ENCODE measurements at regions not wholly inside any gene's neighbourhood (a gene's known extent, or its start where the extent isn't known, plus 50 kb on each side); places are given as distances from the start of the nearest gene placed in this dataset.
"Not testable (repeated sequence)": the region's sequence is repeated elsewhere in the genome, so short reads cannot be mapped to it uniquely, and the experiment has no call there.

GRCh38 chr11:87879118-87879517, 296.1 kb downstream of the RAB38 start:
- ATAC-seq, result no peak

GRCh38 chr11:87878373-87878825, 296.8 kb downstream of the RAB38 start:
- peak; percentile 70 for ATAC-seq
- DNase-seq (ENCODE audit: low spot score), result no peak

More at GRCh38 chr11:87879118-87879517, 296.1 kb downstream of the RAB38 start:
- no peak for DNase-seq (ENCODE audit: low spot score)

- no peak for ATAC-seq
- DNase-seq (ENCODE audit: low spot score), result no peak
Observed at GRCh38 chr11:87871056-87871455, 304.2 kb downstream of the RAB38 start.

- DNase-seq (ENCODE audit: low spot score) (no peak), ATAC-seq (no peak)
Observed at GRCh38 chr11:87870086-87870485, 305.2 kb downstream of the RAB38 start.

GRCh38 chr11:87866951-87867350, 308.3 kb downstream of the RAB38 start:
- no peak for ATAC-seq
- no peak for DNase-seq (ENCODE audit: low spot score)

- ATAC-seq (no peak), DNase-seq (ENCODE audit: low spot score) (no peak)
Observed at GRCh38 chr11:87861030-87861429, 314.2 kb downstream of the RAB38 start.

GRCh38 chr11:87859636-87860035, 315.6 kb downstream of the RAB38 start:
- ATAC-seq (no peak), DNase-seq (ENCODE audit: low spot score) (no peak)

GRCh38 chr11:87851827-87852226, 323.4 kb downstream of the RAB38 start:
- DNase-seq (ENCODE audit: low spot score) (no peak), ATAC-seq (no peak)

- no peak for DNase-seq (ENCODE audit: low spot score)
- no peak for ATAC-seq
Observed at GRCh38 chr11:87851234-87851633, 324.0 kb downstream of the RAB38 start.

- no peak for ATAC-seq
- no peak for DNase-seq (ENCODE audit: low spot score)
Observed at GRCh38 chr11:87849216-87849615, 326.0 kb downstream of the RAB38 start.

GRCh38 chr11:87840786-87841185, 334.5 kb downstream of the RAB38 start:
- DNase-seq (ENCODE audit: low spot score) (no peak), ATAC-seq (no peak)

GRCh38 chr11:87832211-87832610, 343.0 kb downstream of the RAB38 start:
- ATAC-seq (no peak), DNase-seq (ENCODE audit: low spot score) (no peak)

- no peak for DNase-seq (ENCODE audit: low spot score)
Observed at GRCh38 chr11:87820011-87820410, 355.2 kb downstream of the RAB38 start.

GRCh38 chr11:87819151-87819550, 356.1 kb downstream of the RAB38 start:
- DNase-seq (ENCODE audit: low spot score) (no peak), ATAC-seq (no peak)

More at GRCh38 chr11:87820011-87820410, 355.2 kb downstream of the RAB38 start:
- ATAC-seq, result no peak

GRCh38 chr11:87812571-87813365, 362.5 kb downstream of the RAB38 start:
- DNase-seq (ENCODE audit: low spot score) (no peak), ATAC-seq (no peak)

- ATAC-seq (no peak), DNase-seq (ENCODE audit: low spot score) (no peak)
Observed at GRCh38 chr11:87810486-87810885, 364.8 kb downstream of the RAB38 start.

- no peak for ATAC-seq
Observed at GRCh38 chr11:87809256-87809655, 366.0 kb downstream of the RAB38 start.

GRCh38 chr11:87804176-87804575, 371.1 kb downstream of the RAB38 start:
- no peak for DNase-seq (ENCODE audit: low spot score)
- ATAC-seq, result no peak

More at GRCh38 chr11:87809256-87809655, 366.0 kb downstream of the RAB38 start:
- DNase-seq (ENCODE audit: low spot score), result no peak

- no peak for DNase-seq (ENCODE audit: low spot score)
- no peak for ATAC-seq
Observed at GRCh38 chr11:87803748-87804147, 371.5 kb downstream of the RAB38 start.

- not testable (repeated sequence) for DNase-seq (ENCODE audit: low spot score); ATAC-seq
Observed at GRCh38 chr11:87784862-87785261, 390.4 kb downstream of the RAB38 start.

GRCh38 chr11:87780068-87780413, 395.2 kb downstream of the RAB38 start:
- DNase-seq (ENCODE audit: low spot score) (no peak), ATAC-seq (no peak)

GRCh38 chr11:87779276-87780067, 395.8 kb downstream of the RAB38 start:
- DNase-seq (ENCODE audit: low spot score) (no peak), ATAC-seq (no peak)
